HEK293 (cell line): ENCODE measurements at regions not wholly inside any gene's neighbourhood (a gene's known extent, or its start where the extent isn't known, plus 50 kb on each side); places are given as distances from the start of the nearest gene placed in this dataset.

Experiments
- CTCF ChIA-PET: fragments of 350-600 bp; formaldehyde crosslinking; extraction: SDS; loops from one replicate; lab custom pipeline; 2021; ENCODE audit warnings: antibody characterized with exemption; lab: Yijun Ruan, JAX
- POLR2A ChIA-PET: fragments of 300-600 bp; formaldehyde crosslinking; extraction: SDS; loops from one replicate; lab custom pipeline; 2020; ENCODE audit warnings: antibody characterized with exemption, inconsistent platforms; lab: Yijun Ruan, JAX
- H3K27ac ChIP-seq: fragments of 200-500 bp; sonication (Bioruptor generic); 2 replicates; pipeline ENCODE4 v1.5.1; 2014; ENCODE audit warnings: low read depth, low read length, control low read depth, inconsistent platforms; ENCODE audit errors: extremely low read depth
- H3K36me3 ChIP-seq, 2 experiments: fragments of 200-500 bp in 1 of 2; sonication (Bioruptor generic) in 1 of 2; 1 replicate in 1 of 2; 2 replicates in 1 of 2; pipeline ENCODE4 v1.5.1; 2014 to 2017; ENCODE audit warnings: inconsistent platforms in 2 of 2, low read length in 2 of 2; ENCODE audit not compliant: control insufficient read depth in 2 of 2, insufficient read depth in 1 of 2
- H3K4me1 ChIP-seq: fragments of 200-500 bp; sonication (Bioruptor generic); 2 replicates; pipeline ENCODE4 v1.5.1; 2014; ENCODE audit warnings: mild to moderate bottlenecking, low read length, inconsistent platforms; ENCODE audit not compliant: control insufficient read depth, insufficient read depth
- H3K4me3 ChIP-seq: 2 replicates; pipeline ENCODE4 v1.5.1; 2011; ENCODE audit warnings: low read depth, mild to moderate bottlenecking, control low read depth, low read length, moderate library complexity
- H3K9me3 ChIP-seq: fragments of 200-500 bp; sonication (Bioruptor generic); 2 replicates; pipeline ENCODE4 v1.5.1; 2014; ENCODE audit warnings: low read depth, low read length, inconsistent platforms; ENCODE audit not compliant: control insufficient read depth, insufficient read depth
- BCL11A ChIP-seq: fragments of 450-650 bp; formaldehyde crosslinking; IDR thresholded peaks from 2 replicates; pipeline ENCODE4 v1.5.1; 2016; ENCODE audit warnings: low read depth, missing biosample characterization, missing genetic modification characterization
- BCL11B ChIP-seq: fragments of 450-650 bp; formaldehyde crosslinking; IDR thresholded peaks from 2 replicates; pipeline ENCODE4 v1.5.1; 2016; ENCODE audit warnings: low read depth, missing biosample characterization, missing genetic modification characterization
- GFI1B ChIP-seq: fragments of 450-650 bp; formaldehyde crosslinking; IDR thresholded peaks from 2 replicates; pipeline ENCODE4 v1.5.1; 2016; ENCODE audit warnings: missing biosample characterization, missing genetic modification characterization
- GLI4 ChIP-seq: fragments of 450-650 bp; formaldehyde crosslinking; IDR thresholded peaks from 2 replicates; pipeline ENCODE4 v1.5.1; 2016; ENCODE audit warnings: missing biosample characterization, missing genetic modification characterization
- HOXA7 ChIP-seq: sonication (generic); formaldehyde crosslinking; IDR thresholded peaks from 2 replicates; pipeline ENCODE4 v1.8.1; 2022; ENCODE audit warnings: missing genetic modification reagents, borderline replicate concordance
- KLF10 ChIP-seq: fragments of 450-650 bp; IDR thresholded peaks from 2 replicates; pipeline ENCODE4 v1.5.1; 2018; ENCODE audit warnings: missing biosample characterization, mild to moderate bottlenecking, missing genetic modification characterization
- KLF9 ChIP-seq: fragments of 450-650 bp; formaldehyde crosslinking; IDR thresholded peaks from 2 replicates; pipeline ENCODE4 v1.5.1; 2016; ENCODE audit warnings: missing biosample characterization, missing genetic modification characterization, low read depth
- MEIS1 ChIP-seq: sonication (generic); formaldehyde crosslinking; IDR thresholded peaks from 2 replicates; pipeline ENCODE4 v1.8.1; 2022; ENCODE audit warnings: missing genetic modification reagents, mild to moderate bottlenecking, borderline replicate concordance
- SP7 ChIP-seq: fragments of 450-650 bp; formaldehyde crosslinking; IDR thresholded peaks from 2 replicates; pipeline ENCODE4 v1.5.1; 2016; ENCODE audit warnings: missing biosample characterization, missing genetic modification characterization
- YY1 ChIP-seq: fragments of 450-650 bp; formaldehyde crosslinking; IDR thresholded peaks from 2 replicates; pipeline ENCODE4 v1.5.1; 2018; ENCODE audit warnings: missing biosample characterization, missing genetic modification characterization
- ZBTB8A ChIP-seq: fragments of 450-650 bp; formaldehyde crosslinking; IDR thresholded peaks from 2 replicates; pipeline ENCODE4 v1.5.1; 2016; ENCODE audit warnings: missing biosample characterization, missing genetic modification characterization
- ZIC2 ChIP-seq: fragments of 450-650 bp; formaldehyde crosslinking; IDR thresholded peaks from 2 replicates; pipeline ENCODE4 v1.5.1; 2016; ENCODE audit warnings: missing biosample characterization, missing genetic modification characterization
- ZNF157 ChIP-seq: fragments of 450-650 bp; formaldehyde crosslinking; IDR thresholded peaks from 2 replicates; pipeline ENCODE4 v1.5.1; 2016; ENCODE audit warnings: missing biosample characterization, missing genetic modification characterization
- ZNF184 ChIP-seq: fragments of 450-650 bp; IDR thresholded peaks from 2 replicates; pipeline ENCODE4 v1.5.1; 2018; ENCODE audit warnings: missing biosample characterization, mild to moderate bottlenecking, missing genetic modification characterization
- ZNF391 ChIP-seq: fragments of 450-650 bp; formaldehyde crosslinking; IDR thresholded peaks from 2 replicates; pipeline ENCODE4 v1.5.1; 2016; ENCODE audit warnings: low read depth, missing biosample characterization, missing genetic modification characterization, borderline replicate concordance
- ZNF394 ChIP-seq: fragments of 450-650 bp; formaldehyde crosslinking; IDR thresholded peaks from 2 replicates; pipeline ENCODE4 v1.5.1; 2016; ENCODE audit warnings: missing biosample characterization, missing genetic modification characterization, mild to moderate bottlenecking, moderate library complexity, borderline replicate concordance
- ZNF423 ChIP-seq: fragments of 450-650 bp; formaldehyde crosslinking; IDR thresholded peaks from 2 replicates; pipeline ENCODE4 v1.5.1; 2016; ENCODE audit warnings: missing biosample characterization, missing genetic modification characterization
- ZNF514 ChIP-seq: fragments of 450-650 bp; formaldehyde crosslinking; IDR thresholded peaks from 2 replicates; pipeline ENCODE4 v1.5.1; 2016; ENCODE audit warnings: missing biosample characterization, missing genetic modification characterization
- ZNF529 ChIP-seq: fragments of 450-650 bp; formaldehyde crosslinking; IDR thresholded peaks from 2 replicates; pipeline ENCODE4 v1.5.1; 2017; ENCODE audit warnings: missing genetic modification characterization, missing biosample characterization; ENCODE audit not compliant: insufficient replicate concordance
- ZNF560 ChIP-seq: fragments of 450-650 bp; formaldehyde crosslinking; IDR thresholded peaks from 2 replicates; pipeline ENCODE4 v1.5.1; 2017; ENCODE audit warnings: missing biosample characterization, missing genetic modification characterization, borderline replicate concordance
- ZNF654 ChIP-seq: fragments of 450-650 bp; formaldehyde crosslinking; IDR thresholded peaks from 2 replicates; pipeline ENCODE4 v1.5.1; 2016; ENCODE audit warnings: low read depth, missing biosample characterization, missing genetic modification characterization
- ZNF658 ChIP-seq: fragments of 450-650 bp; formaldehyde crosslinking; IDR thresholded peaks from 2 replicates; pipeline ENCODE4; 2016; ENCODE audit warnings: missing biosample characterization, missing genetic modification characterization
- ZNF768 ChIP-seq: fragments of 450-650 bp; formaldehyde crosslinking; IDR thresholded peaks from 2 replicates; pipeline ENCODE4 v1.5.1; 2018; ENCODE audit warnings: missing biosample characterization, mild to moderate bottlenecking, missing genetic modification characterization
- ZNF837 ChIP-seq: fragments of 450-650 bp; formaldehyde crosslinking; IDR thresholded peaks from 2 replicates; pipeline ENCODE4 v1.5.1; 2016; ENCODE audit warnings: missing biosample characterization, missing genetic modification characterization
- TF ChIP-seq, protein P1 (sequence below): IDR thresholded peaks from 2 replicates; pipeline ENCODE4 v1.6.1; 2011; ENCODE audit warnings: mild to moderate bottlenecking, low read depth, low read length, borderline replicate concordance
- TF ChIP-seq, protein P2 (sequence below): fragments of 450-650 bp; formaldehyde crosslinking; IDR thresholded peaks from 2 replicates; pipeline ENCODE4 v1.5.1; 2017; ENCODE audit warnings: missing biosample characterization, missing genetic modification characterization
- TF ChIP-seq, protein P3 (sequence below): fragments of 450-650 bp; formaldehyde crosslinking; IDR thresholded peaks from 2 replicates; pipeline ENCODE4 v1.5.1; 2016; ENCODE audit warnings: missing biosample characterization, missing genetic modification characterization

DNA sequence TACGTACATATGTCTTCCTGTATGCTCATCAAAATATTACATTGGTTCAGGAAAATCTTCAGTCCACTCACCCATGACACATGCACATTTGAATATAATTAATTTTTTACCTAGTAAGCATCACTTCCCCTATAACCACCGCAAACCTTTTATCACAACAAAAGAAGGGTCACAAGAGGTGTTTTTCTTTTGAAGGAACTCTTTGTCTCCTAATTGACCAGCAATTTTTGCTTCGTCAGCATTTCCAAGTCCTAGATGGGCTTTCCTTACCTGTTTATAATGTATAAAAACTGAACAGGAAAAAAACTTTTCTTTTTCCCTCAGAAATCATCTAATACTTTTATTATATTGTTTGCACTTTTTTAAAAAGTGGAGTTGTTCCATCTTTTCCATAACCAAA is 631.3 kb downstream of the PLA2G4A start:
- H3K36me3 ChIP-seq = no peaks in the 10 kb centered on the region
- POLR2A ChIA-PET = no interaction called here
- no peak for TF ChIP-seq ZNF423
- no peak for TF ChIP-seq ZIC2
- TF ChIP-seq ZNF157 (tag by site-specific recombination) = no peak
- TF ChIP-seq GLI4 (tag by site-specific recombination) = no peak
- TF ChIP-seq, protein P1, sequence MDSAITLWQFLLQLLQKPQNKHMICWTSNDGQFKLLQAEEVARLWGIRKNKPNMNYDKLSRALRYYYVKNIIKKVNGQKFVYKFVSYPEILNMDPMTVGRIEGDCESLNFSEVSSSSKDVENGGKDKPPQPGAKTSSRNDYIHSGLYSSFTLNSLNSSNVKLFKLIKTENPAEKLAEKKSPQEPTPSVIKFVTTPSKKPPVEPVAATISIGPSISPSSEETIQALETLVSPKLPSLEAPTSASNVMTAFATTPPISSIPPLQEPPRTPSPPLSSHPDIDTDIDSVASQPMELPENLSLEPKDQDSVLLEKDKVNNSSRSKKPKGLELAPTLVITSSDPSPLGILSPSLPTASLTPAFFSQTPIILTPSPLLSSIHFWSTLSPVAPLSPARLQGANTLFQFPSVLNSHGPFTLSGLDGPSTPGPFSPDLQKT = no peak
- no peak for TF ChIP-seq ZBTB8A (tag by site-specific recombination)
- TF ChIP-seq, protein P2, sequence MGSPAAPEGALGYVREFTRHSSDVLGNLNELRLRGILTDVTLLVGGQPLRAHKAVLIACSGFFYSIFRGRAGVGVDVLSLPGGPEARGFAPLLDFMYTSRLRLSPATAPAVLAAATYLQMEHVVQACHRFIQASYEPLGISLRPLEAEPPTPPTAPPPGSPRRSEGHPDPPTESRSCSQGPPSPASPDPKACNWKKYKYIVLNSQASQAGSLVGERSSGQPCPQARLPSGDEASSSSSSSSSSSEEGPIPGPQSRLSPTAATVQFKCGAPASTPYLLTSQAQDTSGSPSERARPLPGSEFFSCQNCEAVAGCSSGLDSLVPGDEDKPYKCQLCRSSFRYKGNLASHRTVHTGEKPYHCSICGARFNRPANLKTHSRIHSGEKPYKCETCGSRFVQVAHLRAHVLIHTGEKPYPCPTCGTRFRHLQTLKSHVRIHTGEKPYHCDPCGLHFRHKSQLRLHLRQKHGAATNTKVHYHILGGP (tag by site-specific recombination) = no peak
- no peak for TF ChIP-seq GFI1B (tag by site-specific recombination)
- TF ChIP-seq ZNF529 = no peak
- TF ChIP-seq ZNF560 (tag by site-specific recombination) = no peak
- no peak for TF ChIP-seq YY1 (tag by site-specific recombination)
- TF ChIP-seq ZNF768 (tag by site-specific recombination) = no peak
- TF ChIP-seq SP7 = no peak
- no peak for TF ChIP-seq KLF10
- TF ChIP-seq, all 188 proteins: peak for 0
- H3K27ac ChIP-seq = no peak overlapping the region
- no peaks in the 10 kb centered on the region for H3K9me3 ChIP-seq
- H3K4me1 ChIP-seq = no peaks in the 10 kb centered on the region
- CTCF ChIA-PET = no interaction called here
- H3K4me3 ChIP-seq = no peak overlapping the region

DNA sequence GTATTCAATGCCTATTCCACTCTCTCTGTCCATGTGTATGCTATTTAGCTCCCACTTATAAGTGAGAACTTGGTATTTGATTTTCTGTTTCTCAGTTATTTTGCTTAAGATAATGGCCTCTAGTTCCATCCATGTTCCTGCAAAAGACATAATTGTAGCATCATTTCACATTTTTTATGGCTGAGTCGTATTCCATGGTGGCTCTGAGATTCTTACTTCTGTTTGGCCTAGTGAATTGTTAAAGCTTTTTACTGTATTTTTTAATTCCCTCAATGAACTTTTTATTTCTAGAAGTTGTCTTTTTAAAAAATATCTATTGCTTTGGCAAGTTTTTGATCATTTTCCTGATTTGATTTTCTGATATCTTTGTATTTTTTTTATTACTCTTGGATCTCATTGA is 635.6 kb downstream of the PLA2G4A start:
- H3K27ac ChIP-seq = no peak overlapping the region
- TF ChIP-seq BCL11B (no peak), BCL11A (tag by site-specific recombination) (no peak), MEIS1 (CRISPR knock-in tag) (no peak), HOXA7 (CRISPR knock-in tag) (no peak), ZNF654 (tag by site-specific recombination) (no peak)

DNA sequence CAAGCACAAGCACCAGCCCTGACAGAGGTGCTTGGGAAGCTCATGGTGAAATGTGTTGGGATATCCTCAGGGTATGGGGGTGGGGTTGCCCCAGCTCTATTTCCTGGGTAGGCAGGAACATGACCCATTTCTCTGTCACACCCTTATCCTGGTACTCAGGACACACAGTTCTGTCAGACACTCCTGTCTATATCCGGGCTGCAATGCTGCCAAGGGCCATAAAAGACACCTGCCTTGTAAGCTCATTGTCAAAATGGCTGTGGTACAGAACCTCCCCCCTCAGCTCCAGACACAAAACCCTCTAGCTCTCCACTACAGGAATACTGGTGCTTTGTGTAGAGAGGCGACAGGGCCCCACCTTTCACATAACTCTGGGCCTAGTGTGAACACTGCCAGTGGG is 636.7 kb downstream of the PLA2G4A start:
- Histone ChIP-seq H3K9me3 (no peaks in the 10 kb centered on the region), H3K27ac (no peak overlapping the region), H3K36me3 (no peaks in the 10 kb centered on the region), H3K4me1 (no peaks in the 10 kb centered on the region), H3K4me3 (no peak overlapping the region)
- POLR2A ChIA-PET = no interaction called here
- CTCF ChIA-PET = no interaction called here
- TF ChIP-seq, protein P3, sequence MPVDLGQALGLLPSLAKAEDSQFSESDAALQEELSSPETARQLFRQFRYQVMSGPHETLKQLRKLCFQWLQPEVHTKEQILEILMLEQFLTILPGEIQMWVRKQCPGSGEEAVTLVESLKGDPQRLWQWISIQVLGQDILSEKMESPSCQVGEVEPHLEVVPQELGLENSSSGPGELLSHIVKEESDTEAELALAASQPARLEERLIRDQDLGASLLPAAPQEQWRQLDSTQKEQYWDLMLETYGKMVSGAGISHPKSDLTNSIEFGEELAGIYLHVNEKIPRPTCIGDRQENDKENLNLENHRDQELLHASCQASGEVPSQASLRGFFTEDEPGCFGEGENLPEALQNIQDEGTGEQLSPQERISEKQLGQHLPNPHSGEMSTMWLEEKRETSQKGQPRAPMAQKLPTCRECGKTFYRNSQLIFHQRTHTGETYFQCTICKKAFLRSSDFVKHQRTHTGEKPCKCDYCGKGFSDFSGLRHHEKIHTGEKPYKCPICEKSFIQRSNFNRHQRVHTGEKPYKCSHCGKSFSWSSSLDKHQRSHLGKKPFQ (tag by site-specific recombination) = no peak
- TF ChIP-seq ZNF184 (no peak), ZNF837 (no peak), ZNF514 (tag by site-specific recombination) (no peak), ZNF658 (tag by site-specific recombination) (no peak), ZNF394 (tag by site-specific recombination) (no peak), KLF9 (tag by site-specific recombination) (no peak), ZNF391 (tag by site-specific recombination) (no peak)

More for the DNA sequence above, 635.6 kb downstream of the PLA2G4A start:
- H3K9me3 ChIP-seq = no peaks in the 10 kb centered on the region
- CTCF ChIA-PET = no interaction called here
- POLR2A ChIA-PET = no interaction called here
- no peaks in the 10 kb centered on the region for H3K4me1 ChIP-seq
- no peaks in the 10 kb centered on the region for H3K36me3 ChIP-seq
- H3K4me3 ChIP-seq = no peak overlapping the region
